HFFc6 (cell line): ENCODE measurements at regions not wholly inside any gene's neighbourhood (a gene's known extent, or its start where the extent isn't known, plus 50 kb on each side); places are given as distances from the start of the nearest gene placed in this dataset.
"Not testable (repeated sequence)": the region's sequence is repeated elsewhere in the genome, so short reads cannot be mapped to it uniquely, and the experiment has no call there.

Experiments
- DNase-seq: peaks from one replicate; pipeline ENCODE4 v3.0.0-alpha.2; 2018
- H3K27ac Mint-ChIP-seq: 2 replicates; pipeline ENCODE4 v1.8.0; 2020; ENCODE audit warnings: mild to moderate bottlenecking, mixed read lengths
- H3K27me3 Mint-ChIP-seq: 2 replicates; pipeline ENCODE4 v1.8.0; 2021; ENCODE audit warnings: mild to moderate bottlenecking, moderate library complexity, mixed read lengths; ENCODE audit not compliant: insufficient read depth
- H3K36me3 Mint-ChIP-seq: 2 replicates; pipeline ENCODE4 v1.8.0; 2021; ENCODE audit warnings: low read depth, mixed read lengths
- H3K4me1 Mint-ChIP-seq: 2 replicates; pipeline ENCODE4 v1.8.0; 2020; ENCODE audit warnings: low read depth, mixed read lengths
- H3K4me3 Mint-ChIP-seq: 2 replicates; pipeline ENCODE4 v1.8.0; 2020; ENCODE audit warnings: mild to moderate bottlenecking, moderate library complexity, mixed read lengths
- H3K9me3 Mint-ChIP-seq: 2 replicates; pipeline ENCODE4 v1.8.0; 2020; ENCODE audit warnings: mild to moderate bottlenecking, mixed read lengths
- TF ChIP-seq, protein P1 (sequence below): fragments of 200-600 bp; sonication (generic); IDR thresholded peaks from 2 replicates; pipeline ENCODE4 v1.5.0; 2021; ENCODE audit warnings: antibody characterized with exemption, mild to moderate bottlenecking

GRCh38 chr10:121135512-121135911 is 284.4 kb downstream of the WDR11 start:
- Mint-ChIP-seq H3K4me1 (no peaks in the 10 kb centered on the region), H3K27ac (no peak overlapping the region), H3K9me3 (peaks cover 68% of the 10 kb centered on the region), H3K36me3 (peaks cover 6% of the 10 kb centered on the region), H3K27me3 (no peaks in the 10 kb centered on the region; the same call in 1 of the 2 replicates), H3K4me3 (no peak overlapping the region)
- TF ChIP-seq, protein P1, sequence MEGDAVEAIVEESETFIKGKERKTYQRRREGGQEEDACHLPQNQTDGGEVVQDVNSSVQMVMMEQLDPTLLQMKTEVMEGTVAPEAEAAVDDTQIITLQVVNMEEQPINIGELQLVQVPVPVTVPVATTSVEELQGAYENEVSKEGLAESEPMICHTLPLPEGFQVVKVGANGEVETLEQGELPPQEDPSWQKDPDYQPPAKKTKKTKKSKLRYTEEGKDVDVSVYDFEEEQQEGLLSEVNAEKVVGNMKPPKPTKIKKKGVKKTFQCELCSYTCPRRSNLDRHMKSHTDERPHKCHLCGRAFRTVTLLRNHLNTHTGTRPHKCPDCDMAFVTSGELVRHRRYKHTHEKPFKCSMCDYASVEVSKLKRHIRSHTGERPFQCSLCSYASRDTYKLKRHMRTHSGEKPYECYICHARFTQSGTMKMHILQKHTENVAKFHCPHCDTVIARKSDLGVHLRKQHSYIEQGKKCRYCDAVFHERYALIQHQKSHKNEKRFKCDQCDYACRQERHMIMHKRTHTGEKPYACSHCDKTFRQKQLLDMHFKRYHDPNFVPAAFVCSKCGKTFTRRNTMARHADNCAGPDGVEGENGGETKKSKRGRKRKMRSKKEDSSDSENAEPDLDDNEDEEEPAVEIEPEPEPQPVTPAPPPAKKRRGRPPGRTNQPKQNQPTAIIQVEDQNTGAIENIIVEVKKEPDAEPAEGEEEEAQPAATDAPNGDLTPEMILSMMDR = no peak
- DNase-seq = no peak

DNA sequence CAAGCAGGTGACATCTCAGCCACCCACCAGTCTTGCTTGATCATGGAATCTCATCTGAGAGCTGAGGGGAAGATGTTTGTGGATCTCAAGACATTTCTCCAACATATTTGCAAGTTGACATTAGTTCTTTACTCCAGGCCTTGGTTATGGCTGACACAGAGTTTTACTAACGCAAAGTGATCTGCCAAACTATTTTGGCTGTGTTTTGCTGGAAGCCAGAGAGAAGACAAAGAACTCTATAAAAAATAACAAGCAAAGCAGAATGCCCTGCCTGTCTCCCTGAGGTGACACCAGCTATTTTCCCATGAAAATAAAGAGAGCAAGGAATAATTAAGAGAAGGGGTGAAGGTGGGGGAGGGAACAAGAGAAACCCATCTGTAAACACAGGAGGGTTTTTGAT is 286.4 kb downstream of the WDR11 start:
- no peak overlapping the region for H3K27ac Mint-ChIP-seq

DNA sequence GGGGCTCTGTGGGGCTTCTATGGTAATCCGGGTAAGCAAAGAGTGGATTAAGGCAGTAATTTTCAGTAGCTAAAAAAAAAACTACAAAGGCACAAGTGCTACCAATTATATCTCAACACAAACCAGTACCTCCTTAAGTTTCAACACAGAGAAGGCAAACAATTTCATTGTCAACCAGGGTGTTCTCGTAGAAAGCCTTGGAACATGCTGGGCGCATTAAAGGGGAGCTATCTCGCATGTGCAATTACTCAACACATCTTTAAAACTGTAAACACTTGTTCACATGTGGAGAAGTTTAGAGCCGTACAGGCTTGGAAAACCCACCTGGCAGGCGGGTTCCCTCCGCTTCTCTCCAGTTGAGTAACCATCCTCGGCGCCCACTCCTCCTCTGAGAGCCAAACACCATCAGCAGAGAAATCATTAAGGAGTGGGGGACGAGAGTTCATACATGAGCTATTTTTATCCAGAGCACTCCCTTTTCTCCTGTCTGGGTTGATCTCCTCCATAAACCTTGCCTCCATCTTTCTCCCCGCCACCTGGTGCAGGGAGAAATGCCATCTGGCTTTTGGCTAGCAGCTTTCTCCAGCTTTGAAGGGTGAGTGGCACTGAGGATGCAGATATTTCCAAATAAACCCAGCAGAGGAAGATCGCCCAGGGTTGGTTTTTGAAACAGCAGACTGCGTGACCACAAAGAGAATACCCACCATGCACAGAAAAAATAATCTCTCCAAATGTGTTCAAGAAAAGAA is 287.1 kb downstream of the WDR11 start:
- no peak overlapping the region for H3K4me3 Mint-ChIP-seq
- H3K9me3 Mint-ChIP-seq = peaks cover 83% of the 10 kb centered on the region
- no peak for DNase-seq
- H3K36me3 Mint-ChIP-seq = peaks cover 6% of the 10 kb centered on the region
- no peaks in the 10 kb centered on the region; the same call in 1 of the 2 replicates for H3K27me3 Mint-ChIP-seq
- TF ChIP-seq, protein P1 = no peak
- H3K4me1 Mint-ChIP-seq = no peaks in the 10 kb centered on the region
- no peak overlapping the region for H3K27ac Mint-ChIP-seq

More for the DNA sequence above, 286.4 kb downstream of the WDR11 start:
- TF ChIP-seq, protein P1 = no peak
- Mint-ChIP-seq H3K9me3 (peaks cover 84% of the 10 kb centered on the region), H3K27me3 (no peaks in the 10 kb centered on the region; the same call in 1 of the 2 replicates), H3K36me3 (peaks cover 6% of the 10 kb centered on the region), H3K4me3 (no peak overlapping the region), H3K4me1 (no peaks in the 10 kb centered on the region)
- DNase-seq = no peak

DNA sequence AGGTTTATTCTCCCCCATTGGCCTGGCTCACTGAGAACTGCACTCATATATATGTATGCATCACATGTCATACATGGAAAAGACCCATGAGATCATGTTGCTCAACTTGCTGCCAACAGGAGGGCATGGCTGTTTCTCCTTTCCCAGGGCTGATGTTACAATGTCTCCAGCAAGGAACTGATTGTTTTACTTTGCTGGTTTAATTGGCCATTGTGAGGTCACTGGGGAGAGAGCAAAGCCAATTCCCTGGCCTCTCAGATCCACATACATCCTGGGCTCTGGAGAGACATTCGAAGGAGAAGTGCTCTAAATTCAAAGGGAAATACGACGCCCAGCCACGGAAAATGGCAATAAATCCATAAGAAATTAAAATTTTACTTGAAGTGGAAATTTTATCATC is 287.8 kb downstream of the WDR11 start:
- Mint-ChIP-seq H3K9me3 (peaks cover 82% of the 10 kb centered on the region), H3K4me1 (no peaks in the 10 kb centered on the region), H3K27me3 (no peaks in the 10 kb centered on the region; the same call in 1 of the 2 replicates)

GRCh38 chr10:121145802-121146395 is 294.7 kb downstream of the WDR11 start:
- peaks cover 56% of the 10 kb centered on the region for H3K9me3 Mint-ChIP-seq
- H3K4me3 Mint-ChIP-seq, H3K4me1 Mint-ChIP-seq, H3K36me3 Mint-ChIP-seq, DNase-seq, H3K27ac Mint-ChIP-seq, H3K27me3 Mint-ChIP-seq: not testable (repeated sequence)

More for the DNA sequence above, 287.8 kb downstream of the WDR11 start:
- no peak overlapping the region for H3K27ac Mint-ChIP-seq
- peaks cover 6% of the 10 kb centered on the region for H3K36me3 Mint-ChIP-seq
- TF ChIP-seq, protein P1 = no peak
- no peak for DNase-seq
- H3K4me3 Mint-ChIP-seq = no peak overlapping the region

DNA sequence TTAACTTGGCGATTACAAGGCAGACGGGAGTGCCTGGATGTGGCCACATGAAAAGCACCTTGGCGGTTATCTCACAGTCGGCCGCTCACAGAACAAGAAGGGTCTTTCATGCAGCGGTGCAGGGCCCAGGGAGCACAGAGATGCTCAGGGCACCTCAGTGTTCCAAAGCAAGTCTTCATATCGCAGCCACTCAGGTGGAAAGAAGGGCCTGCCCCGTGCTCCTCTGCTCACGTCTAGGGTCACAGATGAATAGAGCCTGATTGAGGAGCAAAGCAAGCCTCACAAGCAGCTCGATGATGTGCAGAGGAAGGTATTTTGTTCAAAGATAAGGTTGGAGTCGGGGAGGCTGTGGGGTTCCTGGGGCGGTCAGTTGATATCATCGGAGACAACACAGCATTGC is 297.8 kb downstream of the WDR11 start:
- no peaks in the 10 kb centered on the region for H3K27me3 Mint-ChIP-seq
- TF ChIP-seq, protein P1 = no peak
- H3K4me3 Mint-ChIP-seq = no peak overlapping the region
- H3K9me3 Mint-ChIP-seq = peaks cover 57% of the 10 kb centered on the region
- H3K36me3 Mint-ChIP-seq = peaks cover 7% of the 10 kb centered on the region; the same call in 1 of the 2 replicates
- no peak overlapping the region for H3K27ac Mint-ChIP-seq
- H3K4me1 Mint-ChIP-seq = no peaks in the 10 kb centered on the region
- DNase-seq = no peak
